ENCODE measurements at regions not wholly inside any gene's neighbourhood (a gene's known extent, or its start where the extent isn't known, plus 50 kb on each side); places are given as distances from the start of the nearest gene placed in this dataset.

GRCh38 chr1:60589916-60590315 is 492.4 kb upstream of the NFIA start:
- Histone ChIP-seq H3K4me3 (no peak overlapping the region), H3K27ac (no peak overlapping the region), H3K27me3 (no peaks in the 10 kb centered on the region), H3K36me3 (no peaks in the 10 kb centered on the region), H3K9me3 (no peaks in the 10 kb centered on the region), H3K4me1 (no peaks in the 10 kb centered on the region)
- DNase-seq = no peak
- TF ChIP-seq, protein P1, sequence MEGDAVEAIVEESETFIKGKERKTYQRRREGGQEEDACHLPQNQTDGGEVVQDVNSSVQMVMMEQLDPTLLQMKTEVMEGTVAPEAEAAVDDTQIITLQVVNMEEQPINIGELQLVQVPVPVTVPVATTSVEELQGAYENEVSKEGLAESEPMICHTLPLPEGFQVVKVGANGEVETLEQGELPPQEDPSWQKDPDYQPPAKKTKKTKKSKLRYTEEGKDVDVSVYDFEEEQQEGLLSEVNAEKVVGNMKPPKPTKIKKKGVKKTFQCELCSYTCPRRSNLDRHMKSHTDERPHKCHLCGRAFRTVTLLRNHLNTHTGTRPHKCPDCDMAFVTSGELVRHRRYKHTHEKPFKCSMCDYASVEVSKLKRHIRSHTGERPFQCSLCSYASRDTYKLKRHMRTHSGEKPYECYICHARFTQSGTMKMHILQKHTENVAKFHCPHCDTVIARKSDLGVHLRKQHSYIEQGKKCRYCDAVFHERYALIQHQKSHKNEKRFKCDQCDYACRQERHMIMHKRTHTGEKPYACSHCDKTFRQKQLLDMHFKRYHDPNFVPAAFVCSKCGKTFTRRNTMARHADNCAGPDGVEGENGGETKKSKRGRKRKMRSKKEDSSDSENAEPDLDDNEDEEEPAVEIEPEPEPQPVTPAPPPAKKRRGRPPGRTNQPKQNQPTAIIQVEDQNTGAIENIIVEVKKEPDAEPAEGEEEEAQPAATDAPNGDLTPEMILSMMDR (IDR thresholded peaks at IDR 0.05) = no peak
- TF ChIP-seq POLR2AphosphoS5 (IDR thresholded peaks at IDR 0.05) = no peak
- no peak for TF ChIP-seq EP300 (IDR thresholded peaks at IDR 0.05)
- no peak for TF ChIP-seq POLR2A (IDR thresholded peaks at IDR 0.05)
- intact Hi-C loops (cut with DNase I) = no loop called here

- peaks cover 0 to 2% (median 0%) of the 10 kb centered on the region in 4 donors for H3K9me3 ChIP-seq
- no peak for DNase-seq
- WGBS, 2 donors = 82 to 84% methylated on average over 4 of the region's 4 CpGs
- intact Hi-C loops (cut with DNase I) = no loop called here
- H3K27ac ChIP-seq = no peak overlapping the region
- H3K4me1 ChIP-seq = no peaks in the 10 kb centered on the region
- TF ChIP-seq EP300 (IDR thresholded peaks at IDR 0.05) = no peak
- no peak for TF ChIP-seq POLR2AphosphoS5 (IDR thresholded peaks at IDR 0.05)
- TF ChIP-seq, protein P1 (IDR thresholded peaks at IDR 0.05) = no peak
- no peak for TF ChIP-seq POLR2A (IDR thresholded peaks at IDR 0.05)
- no peaks in the 10 kb centered on the region for H3K36me3 ChIP-seq
- no peaks in the 10 kb centered on the region for H3K27me3 ChIP-seq
- H3K4me3 ChIP-seq = no peak overlapping the region
These were observed 493.2 kb upstream of the NFIA start for GRCh38 chr1:60589046-60589748.

- intact Hi-C loops (cut with DNase I) = no loop called here
- no peak for DNase-seq
- H3K27me3 ChIP-seq = no peaks in the 10 kb centered on the region
- no peak for TF ChIP-seq POLR2A (IDR thresholded peaks at IDR 0.05)
- TF ChIP-seq, protein P1 (IDR thresholded peaks at IDR 0.05) = no peak
- TF ChIP-seq POLR2AphosphoS5 (IDR thresholded peaks at IDR 0.05) = no peak
- TF ChIP-seq EP300 (IDR thresholded peaks at IDR 0.05) = no peak
- H3K9me3 ChIP-seq = peaks cover 0 to 2% (median 0%) of the 10 kb centered on the region in 4 donors
- WGBS, 2 donors = 48 to 68% methylated on average over 2 of the region's 2 CpGs
- H3K4me3 ChIP-seq = no peak overlapping the region
- no peak overlapping the region for H3K27ac ChIP-seq
- no peaks in the 10 kb centered on the region for H3K4me1 ChIP-seq
- H3K36me3 ChIP-seq = no peaks in the 10 kb centered on the region
These were observed 498.0 kb upstream of the NFIA start for GRCh38 chr1:60584371-60584770.

DNA sequence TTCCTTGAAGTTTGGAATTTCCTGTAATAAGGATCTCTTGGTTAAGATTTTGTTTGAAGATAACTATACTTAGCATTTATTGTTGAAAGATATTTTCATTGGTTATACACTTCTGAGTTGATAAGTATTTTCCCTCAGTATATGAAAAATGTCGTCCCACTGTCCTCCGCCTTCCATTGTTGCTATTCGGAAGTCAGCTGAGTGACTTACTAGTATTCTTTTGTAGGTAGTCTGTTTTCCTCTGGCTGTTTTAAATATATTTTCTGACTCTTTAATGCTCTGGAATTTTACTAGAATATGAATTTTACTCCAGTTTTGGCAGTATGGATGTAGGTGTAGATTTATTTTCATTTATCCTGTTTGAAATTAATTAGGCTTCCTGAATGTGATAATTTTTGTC is 498.7 kb upstream of the NFIA start:
- Histone ChIP-seq H3K27me3 (no peaks in the 10 kb centered on the region), H3K36me3 (no peaks in the 10 kb centered on the region), H3K4me3 (no peak overlapping the region), H3K4me1 (no peaks in the 10 kb centered on the region), H3K27ac (no peak overlapping the region), H3K9me3 (peaks cover 0 to 2% (median 0%) of the 10 kb centered on the region in 4 donors)
- WGBS, 2 donors = 97 to 98% methylated on average over 3 of the region's 3 CpGs
- DNase-seq = no peak
- no peak for TF ChIP-seq POLR2A (IDR thresholded peaks at IDR 0.05)
- TF ChIP-seq, protein P1 (IDR thresholded peaks at IDR 0.05) = no peak
- TF ChIP-seq EP300 (IDR thresholded peaks at IDR 0.05) = no peak
- TF ChIP-seq POLR2AphosphoS5 (IDR thresholded peaks at IDR 0.05) = no peak
- intact Hi-C loops (cut with DNase I) = no loop called here
